Fibroblast of lung (primary cell): ENCODE measurements at regions not wholly inside any gene's neighbourhood (a gene's known extent, or its start where the extent isn't known, plus 50 kb on each side); places are given as distances from the start of the nearest gene placed in this dataset.

Experiments
- DNase-seq, 2 donors: peaks; one replicate each; pipeline versions ENCODE4 v3.0.0 to v3.0.0-alpha.2; 2010; ENCODE audit warnings: low read depth in 2 of 2
- H2AFZ ChIP-seq: 2 replicates; pipeline ENCODE4 v1.5.1; 2012; ENCODE audit warnings: low read length, control low read depth, inconsistent platforms
- H3K27ac ChIP-seq: 2 replicates; pipeline ENCODE4 v1.5.1; 2011; ENCODE audit warnings: low read length, control low read depth; ENCODE audit not compliant: insufficient read depth
- H3K27me3 ChIP-seq: 2 replicates; pipeline ENCODE4 v1.5.1; 2011; ENCODE audit warnings: mild to moderate bottlenecking, low read length; ENCODE audit not compliant: control insufficient read depth, insufficient read depth
- H3K36me3 ChIP-seq: 2 replicates; pipeline ENCODE4 v1.5.1; 2011; ENCODE audit warnings: low read length; ENCODE audit not compliant: control insufficient read depth, insufficient read depth
- H3K4me1 ChIP-seq: 2 replicates; pipeline ENCODE4 v1.5.1; 2011; ENCODE audit warnings: low read length; ENCODE audit not compliant: control insufficient read depth, insufficient read depth; ENCODE audit errors: extremely low read depth
- H3K4me2 ChIP-seq: 2 replicates; pipeline ENCODE4 v1.5.1; 2011; ENCODE audit warnings: low read length, control low read depth; ENCODE audit not compliant: insufficient read depth; ENCODE audit errors: extremely low read depth
- H3K4me3 ChIP-seq, 4 experiments: fragments of 200-600 bp in 1 of 4; sonication (generic) in 1 of 4; replicated peaks in 1 of 4; 2 replicates each; pipeline ENCODE4 v1.5.1; 2011 to 2016; ENCODE audit warnings: low read length in 4 of 4, low read depth in 3 of 4, mild to moderate bottlenecking in 3 of 4, control low read depth in 2 of 4, inconsistent platforms in 1 of 4, mixed read lengths in 1 of 4; ENCODE audit not compliant: insufficient read depth in 1 of 4; ENCODE audit errors: control extremely low read depth in 1 of 4
- H3K79me2 ChIP-seq: 2 replicates; pipeline ENCODE4 v1.5.1; 2012; ENCODE audit warnings: mild to moderate bottlenecking, low read length, inconsistent platforms; ENCODE audit not compliant: control insufficient read depth, insufficient read depth
- H3K9ac ChIP-seq: 2 replicates; pipeline ENCODE4 v1.5.1; 2011; ENCODE audit warnings: mild to moderate bottlenecking, low read length, control low read depth; ENCODE audit not compliant: insufficient read depth
- H3K9me3 ChIP-seq: 2 replicates; pipeline ENCODE4 v1.5.1; 2012; ENCODE audit warnings: low read depth, low read length; ENCODE audit not compliant: control insufficient read depth, insufficient read depth
- H4K20me1 ChIP-seq: 2 replicates; pipeline ENCODE4 v1.5.1; 2011; ENCODE audit warnings: low read length; ENCODE audit not compliant: control insufficient read depth, insufficient read depth; ENCODE audit errors: extremely low read depth
- CTCF ChIP-seq, 2 donors: IDR thresholded peaks in 1 of 2; conservative IDR thresholded peaks in 1 of 2; 1 replicate in 1 of 2; 2 replicates in 1 of 2; pipeline ENCODE4 v1.5.1; 2011 to 2012; ENCODE audit warnings: low read length in 2 of 2, control low read depth in 1 of 2, inconsistent platforms in 1 of 2, low read depth in 1 of 2, mild to moderate bottlenecking in 1 of 2
- EZH2 ChIP-seq: IDR thresholded peaks from 2 replicates; pipeline ENCODE4 v1.5.1; 2012; ENCODE audit warnings: low read length, control low read depth, mild to moderate bottlenecking; ENCODE audit errors: missing control alignments

- no peaks in the 10 kb centered on the region for H3K4me1 ChIP-seq
- DNase-seq, result no peak
- H3K4me2 ChIP-seq, result no peak overlapping the region
- no peaks in the 10 kb centered on the region for H3K79me2 ChIP-seq
- no peaks in the 10 kb centered on the region for H3K9me3 ChIP-seq
- no peaks in the 10 kb centered on the region for H4K20me1 ChIP-seq
- H3K36me3 ChIP-seq, result no peaks in the 10 kb centered on the region
- no peak overlapping the region for H3K4me3 ChIP-seq
- TF ChIP-seq EZH2, result no peak
- no peak for TF ChIP-seq CTCF (conservative IDR thresholded peaks at IDR 0.05 in 1 of 2, IDR thresholded peaks at IDR 0.05 in 1 of 2; ENCODE audit: low read depth in 1 of 2, low read length in 2 of 2)
- H3K27ac ChIP-seq, result no peak overlapping the region
- H2AFZ ChIP-seq, result no peak overlapping the region
- H3K9ac ChIP-seq, result no peak overlapping the region
- H3K27me3 ChIP-seq, result no peaks in the 10 kb centered on the region
These were observed 189.6 kb upstream of the PTGFR start for GRCh38 chr1:78301141-78301540.

- Histone ChIP-seq H2AFZ (no peak overlapping the region), H3K4me1 (no peaks in the 10 kb centered on the region), H3K4me2 (no peak overlapping the region), H3K79me2 (no peaks in the 10 kb centered on the region), H3K36me3 (no peaks in the 10 kb centered on the region), H3K9ac (no peak overlapping the region), H3K27ac (peak overlapping the region; percentile 36), H3K27me3 (no peaks in the 10 kb centered on the region), H3K4me3 (no peak overlapping the region), H4K20me1 (no peaks in the 10 kb centered on the region), H3K9me3 (no peaks in the 10 kb centered on the region)
- no peak for TF ChIP-seq CTCF (conservative IDR thresholded peaks at IDR 0.05 in 1 of 2, IDR thresholded peaks at IDR 0.05 in 1 of 2; ENCODE audit: low read depth in 1 of 2, low read length in 2 of 2)
- no peak for TF ChIP-seq EZH2
- peak; percentile 96 to 97 for DNase-seq
These were observed 187.2 kb upstream of the PTGFR start for GRCh38 chr1:78303620-78304019.

GRCh38 chr1:78304341-78304740, 186.4 kb upstream of the PTGFR start:
- Histone ChIP-seq H4K20me1 (no peaks in the 10 kb centered on the region), H3K27ac (no peak overlapping the region), H3K4me1 (no peaks in the 10 kb centered on the region), H3K4me3 (no peak overlapping the region), H3K79me2 (no peaks in the 10 kb centered on the region), H3K36me3 (no peaks in the 10 kb centered on the region), H3K27me3 (no peaks in the 10 kb centered on the region), H3K9ac (no peak overlapping the region), H3K9me3 (no peaks in the 10 kb centered on the region), H2AFZ (no peak overlapping the region), H3K4me2 (no peak overlapping the region)
- peak in 1 of 2 donors; percentile 75 for DNase-seq
- TF ChIP-seq EZH2 (no peak), CTCF (conservative IDR thresholded peaks at IDR 0.05 in 1 of 2, IDR thresholded peaks at IDR 0.05 in 1 of 2; ENCODE audit: low read depth in 1 of 2, low read length in 2 of 2) (no peak)
